Naive thymus-derived CD4-positive, alpha-beta T cell (primary cell): ENCODE measurements at regions not wholly inside any gene's neighbourhood (a gene's known extent, or its start where the extent isn't known, plus 50 kb on each side); places are given as distances from the start of the nearest gene placed in this dataset.

ENCODE experiments used
- ATAC-seq: fragments of 150-1000 bp; cut with Tn5 transposase; 2 replicates; pipeline ENCODE4 v1.10.0; 2021; ENCODE audit warnings: mild to moderate bottlenecking, moderate library complexity
- CTCF ChIA-PET: fragments of 350-600 bp; sonication (Branson Sonifier 250); formaldehyde crosslinking; loops from one replicate; lab custom pipeline; 2021; ENCODE audit warnings: antibody characterized with exemption; lab: Charles Lee
- POLR2A ChIA-PET: fragments of 350-600 bp; sonication (Branson Sonifier 250); formaldehyde crosslinking; loops from one replicate; lab custom pipeline; 2021; ENCODE audit warnings: antibody characterized with exemption, inconsistent platforms; lab: Charles Lee
- DNase-seq, 9 donors: peaks; one replicate each; pipeline versions ENCODE4 v3.0.0 to v3.0.0-alpha.2; 2020 to 2022; ENCODE audit warnings: mixed read lengths in 1 of 9
- H3K27ac ChIP-seq: one replicate; pipeline ENCODE4 v1.7.0; 2013; ENCODE audit warnings: mild to moderate bottlenecking, low read depth, low read length, moderate library complexity
- H3K27me3 ChIP-seq, 2 donors: one replicate each; pipeline ENCODE4 v1.7.0; 2013; ENCODE audit warnings: low read length in 2 of 2, mild to moderate bottlenecking in 2 of 2, moderate library complexity in 2 of 2; ENCODE audit not compliant: control insufficient read depth in 2 of 2, insufficient read depth in 2 of 2
- H3K36me3 ChIP-seq, 3 experiments: 1 replicate in 2 of 3; 2 replicates in 1 of 3; pipeline ENCODE4 v1.7.0; 2013; ENCODE audit warnings: low read length in 3 of 3, mild to moderate bottlenecking in 3 of 3, moderate library complexity in 1 of 3; ENCODE audit not compliant: insufficient read depth in 3 of 3, control insufficient read depth in 2 of 3
- H3K4me1 ChIP-seq, 2 donors: one replicate each; pipeline ENCODE4 v1.7.0; 2013; ENCODE audit warnings: low read length in 2 of 2, mild to moderate bottlenecking in 2 of 2, moderate library complexity in 1 of 2; ENCODE audit not compliant: control insufficient read depth in 2 of 2, insufficient read depth in 2 of 2
- H3K4me3 ChIP-seq: 2 replicates; pipeline ENCODE4 v1.7.0; 2013; ENCODE audit warnings: mild to moderate bottlenecking, low read length
- H3K9me3 ChIP-seq, 3 experiments: 1 replicate in 2 of 3; 2 replicates in 1 of 3; pipeline ENCODE4 v1.7.0; 2013; ENCODE audit warnings: low read length in 3 of 3; ENCODE audit not compliant: control insufficient read depth in 2 of 3
- H3K27ac Mint-ChIP-seq, 9 donors: one replicate each; pipeline ENCODE4 v1.8.0; 2020 to 2022; ENCODE audit warnings: mixed read lengths in 9 of 9, mild to moderate bottlenecking in 8 of 9, moderate library complexity in 5 of 9, inconsistent platforms in 2 of 9
- H3K27me3 Mint-ChIP-seq, 5 donors: one replicate each; pipeline ENCODE4 v1.8.0; 2021 to 2022; ENCODE audit warnings: mixed read lengths in 5 of 5, mild to moderate bottlenecking in 1 of 5
- H3K36me3 Mint-ChIP-seq, 5 donors: one replicate each; pipeline ENCODE4 v1.8.0; 2020 to 2022; ENCODE audit warnings: mixed read lengths in 5 of 5, mild to moderate bottlenecking in 3 of 5, inconsistent platforms in 1 of 5
- H3K4me1 Mint-ChIP-seq, 7 donors: one replicate each; pipeline ENCODE4 v1.8.0; 2020 to 2022; ENCODE audit warnings: mixed read lengths in 7 of 7, mild to moderate bottlenecking in 3 of 7, inconsistent platforms in 1 of 7
- H3K4me3 Mint-ChIP-seq, 10 donors: one replicate each; pipeline ENCODE4 v1.8.0; 2020 to 2022; ENCODE audit warnings: mild to moderate bottlenecking in 10 of 10, mixed read lengths in 10 of 10, moderate library complexity in 6 of 10, inconsistent platforms in 2 of 10
- H3K9me3 Mint-ChIP-seq, 11 donors: one replicate each; pipeline ENCODE4 v1.8.0; 2020 to 2022; ENCODE audit warnings: mixed read lengths in 11 of 11, mild to moderate bottlenecking in 4 of 11, inconsistent platforms in 1 of 11, moderate library complexity in 1 of 11
- intact Hi-C, 2 donors: fragments of 100-400 bp; cut with micrococcal nuclease; formaldehyde crosslinking; loops; one replicate each; pipeline ENCODE4 v1.15.1; 2023

DNA sequence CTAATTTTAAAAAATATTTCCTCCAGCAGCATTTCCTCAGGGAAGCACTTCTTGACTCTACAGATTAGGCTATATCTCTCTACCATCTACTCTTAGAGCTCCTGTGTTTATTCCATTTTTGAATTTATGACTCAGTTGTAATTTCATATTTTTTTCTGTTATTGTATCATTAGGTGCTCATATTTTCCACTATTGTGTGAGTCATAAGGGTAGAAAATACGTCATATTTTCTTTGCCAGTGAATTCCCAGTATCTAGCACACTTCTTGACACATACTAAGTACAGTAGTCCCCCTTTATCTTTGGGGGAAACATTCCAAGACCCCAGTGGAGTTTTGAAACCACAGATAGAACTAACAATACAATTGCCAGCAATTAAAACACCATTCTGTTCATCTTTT lies 431.2 kb downstream of the GASK1B start:
- ChIA-PET CTCF (no interaction called here), POLR2A (no interaction called here)
- DNase-seq = no peak
- Histone ChIP-seq H3K27ac (no peak overlapping the region), H3K4me1 (no peaks in the 10 kb centered on the region), H3K9me3 (no peaks in the 10 kb centered on the region), H3K27me3 (no peaks in the 10 kb centered on the region), H3K4me3 (no peak overlapping the region), H3K36me3 (no peaks in the 10 kb centered on the region)
- no peak overlapping the region for H3K27ac Mint-ChIP-seq
- no peak for ATAC-seq
- intact Hi-C loops = no loop called here
- no peaks in the 10 kb centered on the region for H3K27me3 Mint-ChIP-seq
- no peak overlapping the region for H3K4me3 Mint-ChIP-seq
- no peaks in the 10 kb centered on the region for H3K36me3 Mint-ChIP-seq
- peaks cover 0 to 11% (median 2%) of the 10 kb centered on the region in 11 donors for H3K9me3 Mint-ChIP-seq
- H3K4me1 Mint-ChIP-seq = no peaks in the 10 kb centered on the region

- H3K9me3 Mint-ChIP-seq = peaks cover 0 to 5% (median 0%) of the 10 kb centered on the region in 11 donors
- H3K36me3 Mint-ChIP-seq = no peaks in the 10 kb centered on the region
- no peak overlapping the region for H3K4me3 ChIP-seq
- POLR2A ChIA-PET = no interaction called here
- intact Hi-C loops = no loop called here
- no peaks in the 10 kb centered on the region for H3K4me1 ChIP-seq
- no peaks in the 10 kb centered on the region for H3K27me3 ChIP-seq
- H3K9me3 ChIP-seq = no peaks in the 10 kb centered on the region
- H3K27ac ChIP-seq = no peak overlapping the region
- CTCF ChIA-PET = no interaction called here
- ATAC-seq (no peak), DNase-seq (no peak)
- no peaks in the 10 kb centered on the region for H3K27me3 Mint-ChIP-seq
- no peak overlapping the region for H3K4me3 Mint-ChIP-seq
- no peaks in the 10 kb centered on the region for H3K36me3 ChIP-seq
- no peaks in the 10 kb centered on the region for H3K4me1 Mint-ChIP-seq
- H3K27ac Mint-ChIP-seq = no peak overlapping the region
These were observed 433.6 kb downstream of the GASK1B start for GRCh38 chr4:157739242-157739641.

GRCh38 chr4:157728215-157728614 lies 444.6 kb downstream of the GASK1B start:
- Histone ChIP-seq H3K36me3 (no peaks in the 10 kb centered on the region), H3K27ac (no peak overlapping the region), H3K27me3 (no peaks in the 10 kb centered on the region), H3K9me3 (no peaks in the 10 kb centered on the region), H3K4me1 (no peaks in the 10 kb centered on the region), H3K4me3 (no peak overlapping the region)
- Mint-ChIP-seq H3K27me3 (no peaks in the 10 kb centered on the region), H3K27ac (no peak overlapping the region), H3K9me3 (peaks cover 0 to 21% (median 2%) of the 10 kb centered on the region in 11 donors), H3K4me1 (no peaks in the 10 kb centered on the region), H3K4me3 (no peak overlapping the region), H3K36me3 (no peaks in the 10 kb centered on the region)
- DNase-seq (no peak), ATAC-seq (no peak)
- ChIA-PET CTCF (no interaction called here), POLR2A (no interaction called here)
- intact Hi-C loops = no loop called here

- CTCF ChIA-PET = no interaction called here
These were observed 445.7 kb downstream of the GASK1B start for GRCh38 chr4:157727163-157727562.

DNA sequence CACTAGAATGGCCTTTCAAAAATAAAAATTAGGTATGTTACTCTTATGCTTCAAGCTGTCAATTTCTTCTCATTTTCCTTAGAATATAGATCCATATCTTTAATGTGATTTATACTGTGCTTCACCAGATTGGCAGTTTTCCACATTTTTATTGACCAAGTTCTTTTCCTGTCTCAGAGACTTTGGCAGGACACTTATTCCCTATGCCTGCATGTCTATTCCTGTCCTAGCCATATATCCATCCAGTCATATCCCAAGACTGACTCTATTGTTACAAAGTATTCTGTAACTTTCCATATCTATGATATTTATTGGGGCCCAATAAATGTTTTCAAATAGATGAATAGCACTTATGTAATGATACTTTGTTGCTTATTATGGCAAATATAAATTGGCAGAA lies 450.7 kb downstream of the GASK1B start:
- no peaks in the 10 kb centered on the region for H3K4me1 Mint-ChIP-seq

More at GRCh38 chr4:157727163-157727562, 445.7 kb downstream of the GASK1B start:
- Mint-ChIP-seq H3K27ac (no peak overlapping the region), H3K4me3 (no peak overlapping the region), H3K27me3 (no peaks in the 10 kb centered on the region), H3K36me3 (no peaks in the 10 kb centered on the region), H3K4me1 (no peaks in the 10 kb centered on the region), H3K9me3 (peaks cover 0 to 19% (median 5%) of the 10 kb centered on the region in 11 donors)
- no peaks in the 10 kb centered on the region for H3K4me1 ChIP-seq
- H3K27ac ChIP-seq = no peak overlapping the region
- no peaks in the 10 kb centered on the region for H3K36me3 ChIP-seq
- POLR2A ChIA-PET = no interaction called here
- intact Hi-C loops = no loop called here
- H3K27me3 ChIP-seq = no peaks in the 10 kb centered on the region
- ATAC-seq = no peak
- H3K4me3 ChIP-seq = no peak overlapping the region
- H3K9me3 ChIP-seq = no peaks in the 10 kb centered on the region
- no peak for DNase-seq

GRCh38 chr4:157713342-157713741 lies 459.5 kb downstream of the GASK1B start:
- H3K4me1 Mint-ChIP-seq = no peaks in the 10 kb centered on the region
- no peak overlapping the region for H3K4me3 ChIP-seq
- CTCF ChIA-PET = no interaction called here
- H3K27me3 ChIP-seq = no peaks in the 10 kb centered on the region
- H3K27ac ChIP-seq = no peak overlapping the region
- H3K4me3 Mint-ChIP-seq = no peak overlapping the region
- DNase-seq (no peak), ATAC-seq (no peak)
- no peaks in the 10 kb centered on the region for H3K9me3 ChIP-seq
- POLR2A ChIA-PET = no interaction called here
- H3K9me3 Mint-ChIP-seq = peaks cover 0 to 8% (median 0%) of the 10 kb centered on the region in 11 donors
- no peaks in the 10 kb centered on the region for H3K36me3 Mint-ChIP-seq
- intact Hi-C loops = no loop called here
- H3K27me3 Mint-ChIP-seq = no peaks in the 10 kb centered on the region
- no peaks in the 10 kb centered on the region for H3K36me3 ChIP-seq
- H3K27ac Mint-ChIP-seq = no peak overlapping the region
- H3K4me1 ChIP-seq = no peaks in the 10 kb centered on the region

More for the DNA sequence above, 450.7 kb downstream of the GASK1B start:
- Histone ChIP-seq H3K9me3 (no peaks in the 10 kb centered on the region), H3K4me3 (no peak overlapping the region), H3K4me1 (no peaks in the 10 kb centered on the region), H3K36me3 (no peaks in the 10 kb centered on the region), H3K27me3 (no peaks in the 10 kb centered on the region), H3K27ac (no peak overlapping the region)
- Mint-ChIP-seq H3K4me3 (no peak overlapping the region), H3K27me3 (no peaks in the 10 kb centered on the region), H3K9me3 (peaks cover 0 to 21% (median 5%) of the 10 kb centered on the region in 11 donors), H3K27ac (no peak overlapping the region), H3K36me3 (no peaks in the 10 kb centered on the region)
- ATAC-seq (no peak), DNase-seq (no peak)
- intact Hi-C loops = no loop called here
- CTCF ChIA-PET = no interaction called here
- POLR2A ChIA-PET = no interaction called here

DNA sequence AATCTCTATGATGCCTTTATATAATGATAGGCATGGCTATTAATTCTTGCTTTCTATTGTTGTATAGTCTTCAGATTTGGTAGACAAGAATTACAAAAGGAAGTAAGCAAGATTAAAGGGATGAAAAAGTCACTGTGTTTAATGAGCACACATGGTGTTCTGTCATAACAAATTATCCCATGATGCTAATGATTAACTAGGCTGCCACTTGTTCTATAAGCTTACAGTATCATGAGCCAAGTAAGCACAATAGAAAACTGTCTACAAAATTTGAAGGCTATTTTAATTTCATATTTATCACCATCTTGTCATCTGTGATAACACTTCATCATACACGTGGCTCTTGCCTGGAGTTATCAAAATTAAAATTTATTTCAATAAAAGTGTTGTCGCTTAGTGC lies 466.7 kb downstream of the GASK1B start:
- H3K27me3 ChIP-seq = no peaks in the 10 kb centered on the region
- no peaks in the 10 kb centered on the region for H3K4me1 ChIP-seq
- Mint-ChIP-seq H3K27ac (no peak overlapping the region), H3K4me3 (no peak overlapping the region), H3K9me3 (peaks cover 0 to 4% (median 0%) of the 10 kb centered on the region in 11 donors), H3K27me3 (no peaks in the 10 kb centered on the region), H3K36me3 (no peaks in the 10 kb centered on the region), H3K4me1 (no peaks in the 10 kb centered on the region)
- POLR2A ChIA-PET = no interaction called here
- no peaks in the 10 kb centered on the region for H3K9me3 ChIP-seq
- ATAC-seq = no peak
- intact Hi-C loops = no loop called here
- H3K36me3 ChIP-seq = no peaks in the 10 kb centered on the region
- no peak overlapping the region for H3K27ac ChIP-seq
- no peak overlapping the region for H3K4me3 ChIP-seq
- CTCF ChIA-PET = no interaction called here
- no peak for DNase-seq
